Loucy (cell line): ENCODE measurements at regions not wholly inside any gene's neighbourhood (a gene's known extent, or its start where the extent isn't known, plus 50 kb on each side); places are given as distances from the start of the nearest gene placed in this dataset.

Source experiments
- EZH2phosphoT487 ChIP-seq: fragments of 200-600 bp; IDR thresholded peaks from 2 replicates; pipeline ENCODE4 v1.6.1; 2018; ENCODE audit warnings: antibody characterized with exemption, mild to moderate bottlenecking, moderate library complexity, borderline replicate concordance
- TF ChIP-seq, protein P1 (sequence below): fragments of 200-600 bp; sonication (generic); conservative IDR thresholded peaks from 2 replicates; pipeline ENCODE4 v1.5.1; 2014; ENCODE audit warnings: mild to moderate bottlenecking, antibody characterized with exemption, low read length

- TF ChIP-seq, protein P1, sequence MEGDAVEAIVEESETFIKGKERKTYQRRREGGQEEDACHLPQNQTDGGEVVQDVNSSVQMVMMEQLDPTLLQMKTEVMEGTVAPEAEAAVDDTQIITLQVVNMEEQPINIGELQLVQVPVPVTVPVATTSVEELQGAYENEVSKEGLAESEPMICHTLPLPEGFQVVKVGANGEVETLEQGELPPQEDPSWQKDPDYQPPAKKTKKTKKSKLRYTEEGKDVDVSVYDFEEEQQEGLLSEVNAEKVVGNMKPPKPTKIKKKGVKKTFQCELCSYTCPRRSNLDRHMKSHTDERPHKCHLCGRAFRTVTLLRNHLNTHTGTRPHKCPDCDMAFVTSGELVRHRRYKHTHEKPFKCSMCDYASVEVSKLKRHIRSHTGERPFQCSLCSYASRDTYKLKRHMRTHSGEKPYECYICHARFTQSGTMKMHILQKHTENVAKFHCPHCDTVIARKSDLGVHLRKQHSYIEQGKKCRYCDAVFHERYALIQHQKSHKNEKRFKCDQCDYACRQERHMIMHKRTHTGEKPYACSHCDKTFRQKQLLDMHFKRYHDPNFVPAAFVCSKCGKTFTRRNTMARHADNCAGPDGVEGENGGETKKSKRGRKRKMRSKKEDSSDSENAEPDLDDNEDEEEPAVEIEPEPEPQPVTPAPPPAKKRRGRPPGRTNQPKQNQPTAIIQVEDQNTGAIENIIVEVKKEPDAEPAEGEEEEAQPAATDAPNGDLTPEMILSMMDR, result no peak
- TF ChIP-seq EZH2phosphoT487, result no peak
These were observed 204.2 kb upstream of the RASGEF1B start for GRCh38 chr4:81675791-81676393.
